Astrocyte of the cerebellum (primary cell): ENCODE measurements at regions not wholly inside any gene's neighbourhood (a gene's known extent, or its start where the extent isn't known, plus 50 kb on each side); places are given as distances from the start of the nearest gene placed in this dataset.

Experiments
- DNase-seq: peaks from one replicate; pipeline ENCODE4 v3.0.0-alpha.2; 2011; ENCODE audit warnings: low read depth
- H3K4me3 ChIP-seq: 2 replicates; pipeline ENCODE4 v1.5.1; 2011; ENCODE audit warnings: mild to moderate bottlenecking, low read depth, low read length, moderate library complexity
- in situ Hi-C: cut with HindIII; loops from 2 replicates; pipeline ENCODE4 v1.10.0; 2017; ENCODE audit warnings: low sequenced_read_pairs
- TF ChIP-seq, protein P1 (sequence below): IDR thresholded peaks from 2 replicates; pipeline ENCODE4 v1.5.1; 2012; ENCODE audit warnings: low read length, low read depth, moderate library complexity, mild to moderate bottlenecking; ENCODE audit errors: missing control alignments

DNA sequence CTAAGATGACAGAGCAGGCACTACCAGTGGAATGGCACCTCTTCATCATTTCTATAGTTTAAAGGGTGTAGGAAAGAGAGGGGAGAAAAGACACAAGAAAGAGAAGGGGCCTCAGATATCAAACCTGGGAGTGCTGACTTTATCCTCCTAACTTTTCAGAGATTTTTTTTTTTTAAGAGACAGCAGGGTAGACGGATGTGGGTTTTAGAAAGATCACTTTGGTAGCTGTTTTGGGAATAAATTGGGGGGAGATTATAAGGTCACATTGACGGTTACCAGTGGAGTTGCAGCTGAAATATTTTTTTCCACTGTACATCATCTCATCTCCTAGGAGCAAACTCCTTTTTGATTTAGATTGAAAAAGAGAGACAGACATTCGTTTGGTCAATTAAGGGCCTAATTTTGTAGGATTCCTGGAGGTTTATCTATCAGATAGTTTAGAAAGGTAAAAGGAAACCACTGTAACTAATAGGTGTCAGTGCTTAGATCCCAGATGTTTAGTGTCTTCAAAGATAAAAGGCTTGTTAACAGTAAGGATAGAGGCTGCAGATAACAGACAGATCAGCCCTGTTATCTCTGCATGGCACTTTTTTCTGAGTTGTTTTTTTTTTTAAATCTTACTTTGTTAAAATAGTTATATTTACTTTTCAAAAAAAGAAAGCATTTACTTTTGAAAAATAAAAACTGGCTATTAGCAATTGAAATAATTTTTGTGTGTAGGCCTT, 1057.0 kb downstream of the IGSF11 start:
- TF ChIP-seq, protein P1, sequence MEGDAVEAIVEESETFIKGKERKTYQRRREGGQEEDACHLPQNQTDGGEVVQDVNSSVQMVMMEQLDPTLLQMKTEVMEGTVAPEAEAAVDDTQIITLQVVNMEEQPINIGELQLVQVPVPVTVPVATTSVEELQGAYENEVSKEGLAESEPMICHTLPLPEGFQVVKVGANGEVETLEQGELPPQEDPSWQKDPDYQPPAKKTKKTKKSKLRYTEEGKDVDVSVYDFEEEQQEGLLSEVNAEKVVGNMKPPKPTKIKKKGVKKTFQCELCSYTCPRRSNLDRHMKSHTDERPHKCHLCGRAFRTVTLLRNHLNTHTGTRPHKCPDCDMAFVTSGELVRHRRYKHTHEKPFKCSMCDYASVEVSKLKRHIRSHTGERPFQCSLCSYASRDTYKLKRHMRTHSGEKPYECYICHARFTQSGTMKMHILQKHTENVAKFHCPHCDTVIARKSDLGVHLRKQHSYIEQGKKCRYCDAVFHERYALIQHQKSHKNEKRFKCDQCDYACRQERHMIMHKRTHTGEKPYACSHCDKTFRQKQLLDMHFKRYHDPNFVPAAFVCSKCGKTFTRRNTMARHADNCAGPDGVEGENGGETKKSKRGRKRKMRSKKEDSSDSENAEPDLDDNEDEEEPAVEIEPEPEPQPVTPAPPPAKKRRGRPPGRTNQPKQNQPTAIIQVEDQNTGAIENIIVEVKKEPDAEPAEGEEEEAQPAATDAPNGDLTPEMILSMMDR = no peak
- DNase-seq = no peak
- H3K4me3 ChIP-seq = no peak overlapping the region
- in situ Hi-C loops = no loop called here

DNA sequence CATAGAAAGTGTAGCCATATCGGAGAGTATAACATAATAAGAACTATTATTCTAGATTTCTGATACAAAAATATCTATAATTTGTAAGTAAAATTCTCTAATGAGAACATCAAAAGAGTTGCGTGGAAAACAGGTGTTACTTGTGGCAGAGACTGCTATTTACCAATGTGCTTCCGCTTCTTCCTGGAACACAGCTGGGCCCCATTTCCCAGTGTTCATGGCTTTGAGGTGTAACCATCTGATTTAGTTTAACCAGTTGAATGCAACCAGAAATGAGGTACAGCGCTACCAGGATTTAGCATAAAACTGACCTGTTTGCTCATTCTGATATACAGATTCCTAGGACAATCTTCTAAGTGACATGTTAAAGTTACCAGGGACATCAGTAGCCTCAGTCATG, 1055.2 kb downstream of the IGSF11 start:
- in situ Hi-C loops = no loop called here

DNA sequence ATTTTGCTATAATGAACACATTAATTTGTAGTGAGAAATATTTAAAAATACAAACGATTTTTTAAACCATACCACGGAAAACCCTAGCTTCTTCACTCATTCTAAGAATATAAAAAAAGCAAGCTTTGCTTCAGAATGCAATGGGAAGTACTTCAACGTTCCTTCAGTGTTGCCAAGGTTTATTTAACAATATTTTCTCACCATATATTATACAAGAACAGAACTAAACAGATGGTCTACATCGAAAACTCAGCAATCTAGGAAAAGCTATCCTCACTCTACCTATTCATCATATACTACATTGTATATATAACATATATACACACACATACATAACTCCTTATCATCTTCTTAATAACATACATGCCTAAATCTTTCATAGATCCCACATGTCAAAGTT, 1047.4 kb downstream of the IGSF11 start:
- TF ChIP-seq, protein P1 = no peak
- in situ Hi-C loops = no loop called here
- H3K4me3 ChIP-seq = no peak overlapping the region
- no peak for DNase-seq

More for the DNA sequence above, 1055.2 kb downstream of the IGSF11 start:
- DNase-seq = no peak
- no peak overlapping the region for H3K4me3 ChIP-seq
- TF ChIP-seq, protein P1 = no peak

DNA sequence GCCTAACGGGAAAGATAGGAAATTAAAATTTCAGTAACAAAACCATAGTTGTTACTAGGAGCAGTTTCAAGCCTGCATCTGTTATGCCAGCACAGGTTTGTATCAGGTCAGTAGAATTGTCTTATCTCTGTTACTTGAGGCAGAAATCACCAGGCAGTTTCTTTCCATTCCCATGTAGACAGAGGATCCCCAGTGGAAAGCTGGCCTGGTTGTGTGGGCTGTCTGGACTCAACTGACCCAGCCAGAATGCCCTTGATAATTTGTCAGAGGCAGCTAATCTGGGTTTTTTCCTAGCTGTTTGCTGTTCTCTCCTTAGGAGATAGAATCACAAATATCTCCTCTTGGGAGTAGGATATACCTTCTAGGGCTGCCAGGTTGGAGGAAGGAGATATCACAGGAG, 1044.7 kb downstream of the IGSF11 start:
- no peak for DNase-seq
- TF ChIP-seq, protein P1 = no peak
- H3K4me3 ChIP-seq = no peak overlapping the region
- in situ Hi-C loops = no loop called here

GRCh38 chr3:117990627-117991026, 1044.0 kb downstream of the IGSF11 start:
- no peak overlapping the region for H3K4me3 ChIP-seq
- in situ Hi-C loops = no loop called here
- DNase-seq = no peak
- TF ChIP-seq, protein P1 = no peak

- in situ Hi-C loops = no loop called here
- no peak overlapping the region for H3K4me3 ChIP-seq
- TF ChIP-seq, protein P1 = no peak
- DNase-seq = no peak
These were observed 1038.7 kb downstream of the IGSF11 start for GRCh38 chr3:117995842-117996437.
